DMS153 treated with DMSO at 0.1 percent for 48 hours (cell line): ENCODE measurements at regions not wholly inside any gene's neighbourhood (a gene's known extent, or its start where the extent isn't known, plus 50 kb on each side); places are given as distances from the start of the nearest gene placed in this dataset.
A peak's percentile ranks its signal among the peaks of the same experiment; 100 is the strongest.
"Not testable (repeated sequence)": the region's sequence is repeated elsewhere in the genome, so short reads cannot be mapped to it uniquely, and the experiment has no call there.

Experiments
- DNase-seq: peaks from one replicate; lab custom pipeline; 2025; ENCODE audit not compliant: unreplicated experiment; lab: John Stamatoyannopoulos, UW

DNA sequence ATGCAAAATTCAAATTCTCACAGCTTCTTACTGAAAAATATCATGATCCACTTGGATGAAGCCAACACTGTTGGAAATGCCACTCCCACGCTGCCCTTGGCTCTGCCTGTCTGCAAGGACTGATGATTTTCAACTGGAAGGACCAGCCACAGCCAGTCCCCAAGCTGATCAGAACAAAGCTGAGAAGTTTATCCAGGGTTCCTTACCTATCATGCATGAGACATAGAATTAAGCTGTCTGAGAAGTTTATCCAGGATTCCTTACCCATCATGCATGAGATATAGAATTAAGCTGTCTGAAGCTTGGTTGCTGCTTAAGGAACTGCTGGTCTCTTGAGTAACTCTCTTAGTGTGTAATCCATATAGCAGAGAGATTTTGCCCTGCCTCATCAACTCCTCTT is 159.8 kb upstream of the TMEM260 start:
- no peak for DNase-seq

DNA sequence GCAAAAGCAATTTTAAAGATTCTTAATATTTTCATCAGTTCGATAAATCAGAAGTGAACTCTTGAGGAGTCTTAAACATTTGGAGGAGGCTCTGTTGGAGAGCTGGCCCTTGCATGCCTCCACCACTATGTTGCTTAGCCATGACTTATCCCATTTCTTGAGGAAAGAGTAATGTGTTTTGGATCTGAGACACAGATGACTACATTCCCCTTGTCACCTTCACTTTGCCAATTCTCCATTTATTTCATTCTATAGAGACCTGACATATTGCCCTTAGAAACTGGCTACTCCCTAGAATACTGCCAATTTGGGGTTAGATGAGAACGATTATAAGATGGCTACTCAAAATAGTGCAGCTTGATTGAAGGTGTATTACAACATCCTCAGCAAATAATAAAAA is 157.4 kb upstream of the TMEM260 start:
- no peak for DNase-seq

DNA sequence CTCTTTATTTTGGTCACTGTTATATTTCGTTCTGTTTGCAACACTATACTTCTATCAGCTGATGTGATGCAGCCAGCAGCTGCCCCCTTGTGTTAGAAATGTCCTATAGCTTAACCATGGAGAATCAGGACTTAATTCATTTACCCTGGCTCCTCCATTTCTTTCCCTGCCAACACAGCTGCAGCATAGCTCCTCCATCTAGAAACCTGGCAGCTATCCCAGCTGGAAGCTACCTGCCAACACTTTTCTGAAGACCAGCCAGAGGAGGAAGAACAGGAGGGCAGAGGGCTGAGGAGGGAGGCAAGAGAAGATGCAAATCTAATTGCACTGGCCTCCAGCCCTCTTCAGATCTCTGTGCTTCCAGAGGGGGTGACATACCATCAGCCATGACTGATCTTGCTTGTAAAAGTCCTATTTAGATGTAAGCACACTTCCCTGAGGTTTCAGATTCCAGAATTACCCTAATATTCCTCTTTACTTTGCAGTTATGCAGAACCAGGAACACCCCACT is 156.8 kb upstream of the TMEM260 start:
- DNase-seq: peak; percentile 89

DNA sequence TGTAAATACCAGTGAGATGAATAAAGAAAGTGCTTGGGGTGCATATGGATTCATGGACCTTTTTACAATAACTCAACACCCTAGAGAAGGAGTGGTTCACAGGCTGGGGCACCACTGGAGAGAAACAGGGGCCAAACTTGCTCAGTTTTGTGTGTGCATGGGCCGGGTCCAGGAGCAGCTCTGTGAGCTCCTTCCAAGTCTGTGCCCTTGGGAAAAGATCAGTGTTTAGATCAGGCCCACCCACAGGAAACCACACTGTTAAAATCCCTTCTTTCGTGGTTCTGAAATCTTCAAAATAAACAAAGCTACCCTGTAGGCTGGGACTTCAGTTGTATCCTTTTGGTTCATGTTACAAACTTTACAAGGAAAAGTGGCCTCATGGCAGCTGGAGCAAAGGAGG is 156.1 kb upstream of the TMEM260 start:
- no peak for DNase-seq

- DNase-seq: no peak
Measured at GRCh38 chr14:56431013-56431412, 148.6 kb upstream of the TMEM260 start.

DNA sequence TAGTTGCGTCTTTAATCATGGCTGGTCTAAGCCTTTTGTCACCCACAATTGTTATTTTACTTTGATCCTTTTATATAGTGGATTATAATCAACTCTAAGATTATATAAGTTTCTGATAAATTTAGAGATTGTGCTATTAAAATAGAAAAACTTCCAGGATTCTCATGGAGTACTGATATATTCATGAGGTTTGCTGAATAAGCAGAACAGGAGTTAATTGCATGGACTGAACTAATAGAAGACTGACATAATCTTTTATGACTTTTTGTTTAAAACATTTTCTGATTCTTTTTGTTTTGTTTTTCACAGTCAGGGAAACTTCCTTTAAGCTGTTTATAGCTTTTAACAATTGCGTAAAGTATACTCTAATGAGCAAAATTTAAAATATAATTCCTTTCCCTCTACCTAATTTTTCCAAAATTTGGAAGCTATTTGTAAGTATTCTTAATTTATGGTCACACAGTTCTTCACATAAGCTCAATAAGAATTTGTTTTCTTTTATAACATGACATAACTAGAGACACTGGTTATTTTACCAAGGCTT is 129.9 kb upstream of the TMEM260 start:
- DNase-seq: no peak

DNA sequence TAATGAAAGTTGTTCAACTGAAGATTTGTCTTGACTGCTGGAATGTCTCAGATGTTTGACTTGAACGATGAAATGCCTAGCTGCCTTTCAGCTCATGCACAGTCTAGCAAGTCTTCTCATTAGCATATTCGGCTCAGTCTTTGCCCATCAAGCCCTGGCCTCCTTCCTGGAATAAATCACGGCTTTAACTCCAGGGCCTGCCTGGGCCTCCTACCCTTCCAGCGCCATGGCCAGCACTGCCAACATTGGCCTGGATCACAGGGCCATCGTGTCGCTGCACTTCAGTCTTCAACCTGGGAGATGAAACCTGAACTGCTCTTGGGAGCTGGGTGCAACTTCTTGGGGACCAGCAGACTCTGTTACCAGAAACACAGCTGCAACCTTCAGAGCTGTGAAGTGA is 126.7 kb upstream of the TMEM260 start:
- no peak for DNase-seq

DNA sequence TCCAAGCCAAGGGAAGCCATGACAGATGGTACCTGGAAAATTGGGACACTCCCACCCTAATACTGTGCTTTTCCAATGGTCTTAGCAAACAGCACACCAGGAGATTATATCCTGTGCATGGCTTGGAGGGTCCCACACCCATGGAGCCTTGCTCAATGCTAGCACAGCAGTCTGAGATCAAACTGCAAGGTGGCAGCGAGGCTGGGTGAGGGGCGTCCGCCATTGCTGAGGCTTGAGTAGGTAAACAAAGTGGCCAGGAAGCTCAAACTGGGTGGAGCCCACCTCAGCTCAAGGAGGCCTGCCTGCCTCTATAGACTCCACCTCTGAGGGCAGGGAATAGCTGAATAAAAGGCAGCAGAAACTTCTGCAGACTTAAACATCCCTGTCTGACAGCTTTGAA is 124.9 kb upstream of the TMEM260 start:
- DNase-seq: not testable (repeated sequence)

DNA sequence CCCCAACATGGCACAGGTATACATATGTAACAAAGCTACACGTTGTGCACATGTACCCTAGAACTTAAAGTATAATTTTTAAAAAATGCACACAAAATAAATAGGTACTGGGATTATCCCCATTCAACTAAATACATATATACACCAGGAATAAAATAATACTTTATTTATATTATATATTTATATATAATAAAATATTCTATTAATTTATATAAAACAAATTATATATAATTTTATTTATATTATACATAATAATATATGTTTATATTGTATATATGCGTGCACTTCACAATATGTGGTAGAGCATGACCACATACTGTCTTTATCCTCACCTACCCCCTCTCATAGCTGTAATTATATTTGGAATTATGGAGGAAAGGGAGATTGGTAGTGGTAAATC is 119.1 kb upstream of the TMEM260 start:
- DNase-seq: no peak

- DNase-seq: no peak
Measured at GRCh38 chr14:56461276-56462275, 118.0 kb upstream of the TMEM260 start.

DNA sequence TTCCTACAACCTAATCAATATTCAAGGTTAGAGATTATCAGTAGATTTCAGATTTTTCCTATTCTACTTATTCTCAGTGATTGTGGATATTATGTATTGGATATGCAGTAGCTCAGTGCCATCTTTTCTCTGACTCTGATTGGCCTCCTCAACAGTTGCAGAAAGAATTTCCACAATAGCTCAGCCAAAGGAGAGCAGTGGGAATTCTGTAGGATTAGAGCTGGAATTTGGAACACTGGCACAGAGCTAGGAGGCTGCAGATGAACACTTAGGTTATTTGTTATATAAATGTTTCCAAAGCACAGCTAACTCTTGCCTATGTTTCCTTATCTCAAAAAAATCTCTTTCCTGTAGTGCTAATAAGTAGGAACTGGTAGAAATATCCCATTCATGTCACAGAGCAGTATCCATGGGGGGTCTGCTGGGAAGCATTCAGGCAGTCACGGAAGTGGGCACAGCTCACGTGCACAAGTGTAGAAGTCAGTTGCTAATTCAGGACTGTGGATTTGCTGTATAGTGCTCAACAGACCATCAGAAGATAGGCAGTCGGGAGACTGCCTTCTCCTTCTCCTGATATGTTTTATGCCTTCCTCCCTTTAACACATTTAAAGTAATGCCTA is 116.2 kb upstream of the TMEM260 start:
- no peak for DNase-seq

GRCh38 chr14:56471056-56471455 is 108.5 kb upstream of the TMEM260 start:
- DNase-seq: no peak

DNA sequence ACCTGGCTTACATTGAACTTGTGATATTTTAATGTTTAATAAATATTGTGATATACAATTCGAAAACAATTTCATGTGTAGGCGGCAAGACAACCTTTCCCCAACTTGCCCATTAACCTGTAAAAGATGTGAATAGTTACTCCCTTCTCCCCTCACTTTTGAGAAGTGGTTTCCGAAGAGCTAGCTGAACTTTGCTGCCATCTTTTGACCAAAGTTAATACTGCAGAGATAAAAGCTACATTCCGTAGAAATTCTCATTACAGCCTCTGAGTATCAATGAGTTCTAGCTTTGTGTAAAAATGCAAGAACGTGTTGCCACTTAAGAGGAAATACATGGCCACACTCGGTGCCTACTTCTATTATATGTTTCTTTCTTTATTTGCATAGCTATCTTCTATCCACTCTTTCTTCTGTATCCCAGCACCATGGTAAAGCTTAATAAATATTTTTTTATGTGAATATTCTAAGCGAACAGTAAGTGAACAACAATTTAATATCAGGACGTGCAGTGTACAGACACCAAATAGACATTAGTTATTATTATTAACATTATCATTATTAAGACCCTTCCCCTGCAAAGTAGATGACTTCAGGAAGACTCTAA is 105.1 kb upstream of the TMEM260 start:
- DNase-seq: no peak

- peak; percentile 22 for DNase-seq
Measured at GRCh38 chr14:56482310-56482911, 97.2 kb upstream of the TMEM260 start.

GRCh38 chr14:56487090-56487667 is 92.4 kb upstream of the TMEM260 start:
- peak; percentile 18 for DNase-seq

DNA sequence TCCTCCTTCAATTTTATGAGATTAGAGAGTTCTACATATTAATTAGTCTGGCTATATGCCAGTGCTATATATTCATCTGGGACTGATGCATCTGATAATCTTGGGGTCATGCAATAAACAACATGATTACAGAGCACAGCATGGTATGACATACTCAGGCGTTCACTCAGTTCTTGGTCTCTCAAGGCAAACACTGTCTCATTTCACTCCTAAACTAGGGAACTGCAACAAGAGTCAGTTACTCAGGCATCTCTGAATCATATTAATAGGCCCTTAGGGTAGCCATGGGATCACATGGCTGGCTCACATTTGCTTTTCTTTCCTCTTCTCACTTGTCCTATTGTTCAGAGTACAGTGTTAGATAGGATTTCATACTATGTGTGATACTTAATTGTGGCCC is 91.8 kb upstream of the TMEM260 start:
- DNase-seq: no peak

GRCh38 chr14:56488306-56488705 is 91.3 kb upstream of the TMEM260 start:
- no peak for DNase-seq

- DNase-seq: peak; percentile 52
Measured at GRCh38 chr14:56490379-56490778, 89.2 kb upstream of the TMEM260 start.

GRCh38 chr14:56491299-56492285 is 88.0 kb upstream of the TMEM260 start:
- peak; percentile 55 for DNase-seq
